ENCODE measurements at regions not wholly inside any gene's neighbourhood (a gene's known extent, or its start where the extent isn't known, plus 50 kb on each side); places are given as distances from the start of the nearest gene placed in this dataset.

GRCh38 chr3:26264708-26265107, 357.9 kb upstream of the LRRC3B start:
- no peak for TF ChIP-seq POLR2A (IDR thresholded peaks at IDR 0.05; ENCODE audit: extremely low read depth, insufficient read length)
- TF ChIP-seq, protein P1, sequence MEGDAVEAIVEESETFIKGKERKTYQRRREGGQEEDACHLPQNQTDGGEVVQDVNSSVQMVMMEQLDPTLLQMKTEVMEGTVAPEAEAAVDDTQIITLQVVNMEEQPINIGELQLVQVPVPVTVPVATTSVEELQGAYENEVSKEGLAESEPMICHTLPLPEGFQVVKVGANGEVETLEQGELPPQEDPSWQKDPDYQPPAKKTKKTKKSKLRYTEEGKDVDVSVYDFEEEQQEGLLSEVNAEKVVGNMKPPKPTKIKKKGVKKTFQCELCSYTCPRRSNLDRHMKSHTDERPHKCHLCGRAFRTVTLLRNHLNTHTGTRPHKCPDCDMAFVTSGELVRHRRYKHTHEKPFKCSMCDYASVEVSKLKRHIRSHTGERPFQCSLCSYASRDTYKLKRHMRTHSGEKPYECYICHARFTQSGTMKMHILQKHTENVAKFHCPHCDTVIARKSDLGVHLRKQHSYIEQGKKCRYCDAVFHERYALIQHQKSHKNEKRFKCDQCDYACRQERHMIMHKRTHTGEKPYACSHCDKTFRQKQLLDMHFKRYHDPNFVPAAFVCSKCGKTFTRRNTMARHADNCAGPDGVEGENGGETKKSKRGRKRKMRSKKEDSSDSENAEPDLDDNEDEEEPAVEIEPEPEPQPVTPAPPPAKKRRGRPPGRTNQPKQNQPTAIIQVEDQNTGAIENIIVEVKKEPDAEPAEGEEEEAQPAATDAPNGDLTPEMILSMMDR (IDR thresholded peaks at IDR 0.05; ENCODE audit: low read depth, low read length): no peak
- TF ChIP-seq, protein P2, sequence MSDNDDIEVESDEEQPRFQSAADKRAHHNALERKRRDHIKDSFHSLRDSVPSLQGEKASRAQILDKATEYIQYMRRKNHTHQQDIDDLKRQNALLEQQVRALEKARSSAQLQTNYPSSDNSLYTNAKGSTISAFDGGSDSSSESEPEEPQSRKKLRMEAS (IDR thresholded peaks at IDR 0.05; ENCODE audit: low read depth, low read length): no peak
- TF ChIP-seq MYC (IDR thresholded peaks at IDR 0.05; ENCODE audit: low read depth, low read length): no peak
